HG03139 (cell line): ENCODE measurements at regions not wholly inside any gene's neighbourhood (a gene's known extent, or its start where the extent isn't known, plus 50 kb on each side); places are given as distances from the start of the nearest gene placed in this dataset.

Experiments used
- ATAC-seq: cut with Tn5 transposase; IDR thresholded peaks from one replicate; pipeline ENCODE4 v1.9.1; 2021; ENCODE audit not compliant: unreplicated experiment

DNA sequence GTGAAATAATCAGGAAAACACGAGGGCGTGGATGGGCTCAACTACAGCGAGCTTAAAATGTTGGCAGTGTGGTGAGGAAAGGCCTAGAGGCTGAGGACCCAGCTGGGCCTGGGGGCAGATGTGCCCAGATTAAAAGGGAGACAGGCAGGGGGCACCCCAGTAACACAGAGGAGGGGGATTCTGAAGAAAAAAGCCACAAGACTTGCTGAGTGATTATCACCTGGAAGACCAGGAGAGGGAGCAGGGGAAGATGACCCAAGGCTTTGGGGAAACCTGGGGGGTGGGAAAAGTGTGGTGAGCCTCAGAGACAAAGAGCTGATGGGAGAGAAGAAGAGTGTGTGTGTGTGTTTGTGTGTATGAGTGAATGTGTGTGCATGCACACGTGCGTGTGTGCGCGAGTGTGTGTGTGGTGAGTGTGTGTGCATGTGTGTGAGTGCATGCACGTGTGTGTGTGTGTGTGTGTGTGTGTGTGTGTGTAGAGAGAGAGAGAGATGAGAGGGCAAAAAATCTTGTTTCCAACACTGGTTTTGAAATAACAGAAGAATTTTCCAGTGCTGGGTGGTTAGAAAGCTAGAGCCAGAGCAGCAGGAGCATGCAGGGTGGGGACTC is 500.5 kb downstream of the BUD13 start:
- no peak for ATAC-seq

DNA sequence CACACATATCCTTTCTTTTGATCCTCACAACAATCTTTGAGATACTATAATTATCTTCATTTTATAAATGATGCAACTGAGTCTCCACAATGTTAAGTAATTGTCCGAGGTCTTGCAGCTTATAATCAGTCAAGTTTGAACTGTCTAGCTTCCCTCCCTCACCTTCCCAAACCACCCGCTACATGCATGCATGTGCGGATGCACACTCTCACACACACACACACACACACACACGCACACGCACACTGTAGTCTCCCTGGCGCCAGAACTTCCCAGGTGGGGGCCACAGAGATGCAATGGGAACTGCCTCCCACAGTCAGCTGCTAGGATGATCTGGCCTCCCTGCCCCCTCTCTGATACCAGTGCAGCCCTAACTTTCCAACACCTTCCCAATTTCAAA is 501.3 kb downstream of the BUD13 start:
- ATAC-seq = no peak

DNA sequence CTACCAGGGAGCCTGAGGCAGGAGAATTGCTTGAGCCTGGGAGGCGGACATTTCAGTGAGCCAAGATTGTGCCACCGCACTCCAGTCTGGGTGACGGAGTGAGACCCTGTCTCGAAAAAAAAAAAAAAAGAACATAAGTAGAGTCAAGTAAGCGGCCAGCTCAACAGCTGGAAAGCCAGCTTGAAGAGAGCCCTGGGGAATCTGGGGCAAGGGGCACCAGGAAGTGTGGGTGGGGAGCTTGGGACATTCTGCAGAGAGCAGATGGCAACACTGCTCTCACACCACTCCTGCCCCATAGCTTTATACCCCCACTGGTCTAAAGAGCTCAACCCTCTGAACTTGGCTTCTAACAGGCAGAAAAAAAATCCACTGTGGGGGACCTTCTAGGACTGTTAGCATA is 505.6 kb downstream of the BUD13 start:
- ATAC-seq = no peak

DNA sequence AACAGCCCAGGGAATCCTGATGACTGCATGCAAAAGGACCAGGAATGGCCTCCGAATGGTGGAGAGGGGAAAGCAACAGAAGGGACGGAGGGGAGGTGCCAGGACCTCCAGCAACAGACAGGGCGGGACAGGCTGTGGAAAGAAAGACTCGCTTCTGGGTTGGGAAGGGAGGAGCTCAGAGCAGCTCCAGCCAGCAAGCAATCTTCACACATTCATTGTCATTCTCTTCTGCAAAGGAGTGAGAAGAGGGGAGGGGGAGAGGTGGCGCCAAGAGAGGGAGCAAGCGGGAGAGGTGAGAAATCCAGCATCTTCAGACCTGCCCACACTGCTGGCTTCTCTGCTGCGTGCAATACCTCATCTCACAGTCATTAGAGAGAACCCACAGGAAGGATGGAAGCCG is 509.0 kb downstream of the BUD13 start:
- ATAC-seq = no peak

DNA sequence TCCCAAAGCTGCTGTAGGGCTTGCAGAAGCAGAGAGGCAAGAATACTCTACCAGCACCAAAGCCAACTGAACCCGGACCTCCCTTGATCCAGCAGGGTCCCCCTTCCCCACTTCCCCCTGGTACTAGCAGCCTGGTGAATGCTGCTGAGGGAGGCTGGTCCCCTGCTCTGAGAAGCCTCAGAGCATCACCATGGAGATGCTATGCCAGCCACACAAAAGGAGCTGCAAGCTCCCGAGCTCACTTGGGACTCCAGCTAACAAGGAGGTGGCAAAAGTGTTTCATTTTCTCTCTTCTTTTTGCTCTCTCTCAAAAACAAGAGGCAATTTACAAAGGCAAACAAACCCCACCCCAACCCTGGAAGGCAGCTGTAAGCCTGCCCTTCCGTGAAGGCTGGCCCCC is 509.8 kb downstream of the BUD13 start:
- no peak for ATAC-seq

DNA sequence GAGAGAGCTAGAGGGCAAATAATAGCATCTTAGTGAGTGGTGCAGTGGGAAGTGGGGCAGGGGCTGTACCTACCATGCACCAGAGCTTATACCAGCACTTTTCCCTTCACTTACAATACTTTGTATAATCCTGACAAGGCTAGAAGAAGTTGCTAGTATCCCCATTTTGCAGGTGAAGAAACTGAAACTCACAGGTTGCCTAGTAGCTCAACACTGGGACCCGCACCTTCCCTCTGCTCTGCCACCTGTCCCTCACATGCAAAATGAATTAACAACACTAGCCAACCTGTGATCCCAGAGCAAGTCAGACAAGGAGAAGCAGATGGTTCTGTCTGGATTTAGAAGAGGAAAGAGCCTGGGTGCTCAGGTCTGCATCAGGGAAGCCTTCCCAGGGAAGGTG is 510.4 kb downstream of the BUD13 start:
- no peak for ATAC-seq

DNA sequence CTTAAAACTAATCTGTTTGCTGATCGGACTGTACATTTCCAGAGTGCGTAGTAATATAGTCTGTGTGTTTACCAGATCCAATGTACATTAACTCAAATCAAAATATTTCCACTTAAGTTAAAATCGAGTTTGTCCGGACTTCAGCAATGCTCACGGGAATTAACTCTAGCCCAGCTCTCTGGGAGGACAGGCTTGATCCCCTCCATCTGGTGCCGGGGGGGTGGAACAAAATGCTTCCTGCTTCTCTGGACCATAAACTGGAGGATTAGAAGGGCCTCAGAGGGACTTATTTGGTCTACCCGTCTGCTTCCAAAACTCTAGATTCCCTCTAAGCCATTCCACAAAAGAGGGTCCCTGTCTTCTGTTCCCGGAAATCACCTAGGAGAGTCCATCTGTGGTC is 511.2 kb downstream of the BUD13 start:
- ATAC-seq = no peak

DNA sequence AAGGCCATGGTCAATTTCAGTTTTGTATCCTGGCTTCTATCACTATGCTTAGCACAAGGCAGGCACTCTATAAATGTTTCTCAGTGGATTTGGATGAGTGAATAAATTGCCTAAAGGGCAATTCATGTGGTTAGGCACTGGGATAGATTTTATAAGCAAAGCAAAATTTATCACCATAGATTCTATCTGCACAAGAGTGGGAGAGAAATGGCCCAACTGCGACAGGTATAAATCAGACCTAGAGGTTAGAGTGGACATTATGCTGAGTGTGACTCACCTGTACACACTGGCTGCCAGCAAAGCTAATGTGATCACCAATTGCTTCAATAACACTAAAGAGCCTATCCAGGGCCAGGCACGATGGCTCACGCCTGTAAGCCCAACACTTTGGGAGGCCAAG is 514.0 kb downstream of the BUD13 start:
- ATAC-seq = no peak

DNA sequence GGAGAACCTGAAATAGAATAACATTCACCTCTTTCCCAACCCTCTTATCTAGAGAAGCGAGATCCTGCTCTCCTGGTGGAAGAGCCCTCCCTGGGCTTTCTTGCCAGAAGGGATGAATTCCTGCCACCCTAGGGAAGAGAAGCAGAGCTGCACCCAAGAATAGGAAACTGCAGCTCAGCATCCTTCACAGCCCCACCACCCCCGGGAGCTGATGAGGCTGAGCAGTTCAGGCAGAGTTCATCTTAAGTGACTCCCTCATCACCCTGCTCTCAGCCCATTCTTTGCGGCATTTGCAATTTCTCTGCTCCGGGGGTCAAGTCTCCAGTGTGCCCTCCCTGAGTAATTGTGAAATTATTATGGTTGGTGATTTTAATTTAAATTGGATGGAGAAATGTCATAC is 514.9 kb downstream of the BUD13 start:
- ATAC-seq = no peak

DNA sequence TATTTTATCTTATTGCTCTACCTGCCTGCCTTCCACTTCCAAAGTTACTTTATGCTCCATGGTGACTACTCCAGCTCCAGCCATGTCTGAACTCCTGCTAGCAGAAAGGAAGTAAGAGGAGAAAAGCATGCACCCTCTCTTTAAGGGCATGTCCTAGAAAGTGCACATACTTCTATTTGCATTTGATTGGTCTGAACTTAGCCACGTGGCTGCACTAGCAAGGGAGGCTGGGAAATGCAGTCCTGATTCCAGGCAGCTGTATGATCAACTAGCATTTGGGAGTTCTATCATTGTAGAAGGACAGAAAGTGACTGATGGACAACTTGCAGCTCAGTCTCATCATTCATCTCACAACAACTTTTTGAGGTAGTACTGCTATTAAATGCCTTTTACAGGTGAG is 515.7 kb downstream of the BUD13 start:
- no peak for ATAC-seq

DNA sequence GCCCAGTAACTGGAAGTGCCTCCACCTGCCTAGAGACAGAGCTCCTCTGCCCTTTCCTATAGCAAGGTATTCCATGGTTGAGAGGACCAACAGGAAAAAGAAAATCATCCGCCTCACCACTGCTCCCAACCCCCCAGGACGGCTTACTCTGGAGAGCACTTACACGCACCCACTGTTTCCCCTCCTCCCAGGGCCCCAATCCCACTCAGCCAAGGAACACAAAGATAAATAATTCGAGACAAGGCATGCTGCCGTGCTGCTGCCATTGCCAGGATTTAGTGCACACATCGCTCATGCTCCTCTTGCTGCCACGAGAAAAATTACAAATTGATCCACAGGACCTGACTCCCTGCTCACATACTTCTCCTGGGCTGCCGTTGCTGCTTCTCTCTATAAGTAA is 516.6 kb downstream of the BUD13 start:
- no peak for ATAC-seq

DNA sequence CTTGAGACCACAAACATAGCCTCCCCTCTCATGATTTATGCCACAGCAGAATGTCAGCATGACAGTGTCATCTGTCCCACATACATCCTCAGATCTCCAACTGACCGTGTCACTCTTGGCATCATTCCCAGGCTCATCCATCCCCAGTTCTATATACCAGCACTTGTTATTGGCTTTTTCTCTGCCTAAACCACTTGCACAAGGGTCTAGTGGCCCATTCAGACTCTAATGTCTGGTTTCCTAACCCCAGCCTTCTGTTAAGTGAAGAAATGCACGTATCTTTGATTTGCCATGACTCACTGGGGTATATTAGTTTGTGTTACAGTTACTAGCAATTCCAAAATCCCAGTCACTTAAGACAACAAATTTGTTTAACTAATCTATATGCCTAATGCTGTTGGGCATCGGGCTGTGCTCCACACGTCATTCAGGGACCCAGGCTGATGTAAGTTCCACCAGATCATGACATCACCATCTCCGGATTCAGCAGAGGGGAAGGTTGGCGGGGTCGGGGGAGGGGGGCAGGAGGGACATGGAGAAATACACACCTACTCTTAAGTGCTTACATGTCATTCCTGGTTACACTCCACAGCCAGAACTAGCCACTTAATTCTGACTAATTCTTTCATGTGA is 517.4 kb downstream of the BUD13 start:
- ATAC-seq = no peak

DNA sequence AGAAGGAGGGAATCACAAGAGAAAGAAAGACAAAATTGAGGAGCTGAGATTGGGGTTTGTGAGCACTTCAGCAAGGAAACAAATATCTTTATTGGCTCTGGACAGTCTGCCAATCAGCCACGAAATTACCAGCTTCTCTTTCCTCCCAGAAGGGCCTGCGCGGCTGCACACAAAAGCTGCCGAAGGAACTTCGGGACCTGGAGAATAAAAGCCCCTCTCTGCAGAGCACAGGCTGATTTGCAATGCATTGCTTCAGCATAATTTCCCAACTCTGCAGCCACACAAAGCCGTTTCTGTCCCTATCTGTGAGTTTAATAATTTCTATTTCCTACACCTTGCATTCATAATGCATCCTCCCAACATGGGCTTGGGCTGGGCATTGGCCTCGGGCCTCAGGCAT is 522.6 kb downstream of the BUD13 start:
- no peak for ATAC-seq

DNA sequence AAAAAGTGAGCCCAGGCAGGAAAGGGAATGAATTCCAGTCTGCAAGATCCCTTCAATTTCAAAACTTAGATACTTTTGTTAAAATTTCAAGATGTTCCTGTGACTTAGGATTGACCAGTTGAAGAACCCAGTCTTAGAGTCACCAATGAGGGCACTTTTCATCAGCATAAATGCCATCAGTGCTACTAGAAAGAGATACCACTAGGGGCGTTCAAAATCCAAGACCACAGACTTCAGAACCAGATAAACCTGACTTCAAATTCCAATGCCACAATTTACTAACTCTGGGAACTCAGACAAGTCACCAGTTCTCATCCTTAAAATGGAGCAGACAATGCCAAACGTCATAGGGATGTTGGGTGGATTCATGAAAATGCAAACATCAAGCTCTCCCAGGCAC is 523.2 kb downstream of the BUD13 start:
- no peak for ATAC-seq

DNA sequence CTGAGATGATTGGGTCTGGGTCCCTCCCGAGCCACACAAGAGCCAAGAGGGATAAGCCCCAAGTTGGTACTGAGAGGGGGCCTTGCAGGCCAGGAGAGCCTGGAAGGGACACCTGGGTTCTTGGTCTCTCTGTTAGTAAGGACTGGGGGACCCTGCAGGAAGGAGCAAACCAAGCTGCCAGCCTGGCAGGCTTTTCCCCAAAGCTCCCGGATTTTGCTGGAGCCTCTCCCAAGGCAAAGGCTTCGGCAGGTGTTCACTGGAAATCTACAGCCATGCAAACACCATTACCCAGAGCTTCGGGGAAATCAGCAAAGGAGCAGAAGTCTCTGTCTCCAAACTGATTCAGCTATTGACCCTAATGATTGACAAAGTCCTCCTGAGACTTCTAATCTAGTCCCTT is 527.9 kb downstream of the BUD13 start:
- no peak for ATAC-seq

DNA sequence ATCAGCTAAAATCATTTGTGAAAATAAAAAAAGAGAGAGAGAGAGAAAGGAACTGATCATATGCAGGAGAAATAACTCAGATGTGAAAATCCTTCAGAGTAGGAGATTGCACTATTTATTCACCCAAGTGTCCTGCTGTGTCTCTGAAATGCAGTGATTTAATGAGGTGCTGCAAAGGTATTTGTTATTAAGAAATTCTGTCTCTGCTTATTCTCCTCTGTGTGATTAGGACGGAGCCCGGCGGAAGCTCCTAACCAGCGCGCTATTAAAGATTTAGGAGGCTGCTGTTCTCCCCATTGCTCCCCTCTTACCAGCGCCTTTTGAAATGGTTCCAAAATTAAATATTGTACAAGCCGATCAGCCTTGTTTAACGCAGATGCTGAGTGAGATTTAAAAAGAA is 528.3 kb downstream of the BUD13 start:
- ATAC-seq = no peak

DNA sequence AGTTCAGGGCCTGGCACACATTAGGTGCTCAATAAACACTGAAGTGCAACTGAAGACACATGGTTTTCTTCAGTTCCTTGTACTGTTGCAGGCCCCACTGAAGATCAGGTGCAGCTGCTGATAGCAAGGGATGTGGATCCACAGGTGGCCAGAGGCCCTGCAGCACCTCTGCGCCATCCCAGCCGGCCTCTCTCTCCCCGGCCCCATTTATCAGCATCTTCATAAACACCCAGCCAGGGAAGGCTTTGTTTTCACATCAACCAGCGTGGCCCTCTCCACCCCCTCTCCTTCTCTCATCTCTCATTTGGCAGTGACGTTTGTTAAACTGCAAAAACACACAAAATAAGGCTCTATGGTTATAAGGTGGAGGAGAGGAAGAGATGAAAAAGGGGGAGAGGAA is 528.8 kb downstream of the BUD13 start:
- no peak for ATAC-seq

DNA sequence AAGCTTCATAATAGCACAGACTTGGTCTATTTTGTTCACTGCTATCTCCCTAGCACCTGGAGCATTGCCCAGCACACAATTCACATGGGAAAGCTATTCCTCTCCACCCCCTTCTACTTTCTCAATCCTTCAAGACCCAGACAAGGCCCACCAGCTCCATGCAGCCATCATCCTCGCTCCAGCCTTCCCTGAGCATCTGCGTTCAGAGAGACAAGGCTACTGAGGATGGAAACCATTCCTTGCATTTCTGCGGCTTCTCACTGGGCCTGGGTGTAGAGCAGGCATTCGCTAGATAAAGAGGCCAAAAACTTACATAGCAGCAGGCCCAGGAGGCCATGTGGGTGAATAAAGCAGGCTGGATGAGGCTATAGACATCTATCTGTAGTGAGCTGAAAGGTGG is 530.8 kb downstream of the BUD13 start:
- no peak for ATAC-seq

DNA sequence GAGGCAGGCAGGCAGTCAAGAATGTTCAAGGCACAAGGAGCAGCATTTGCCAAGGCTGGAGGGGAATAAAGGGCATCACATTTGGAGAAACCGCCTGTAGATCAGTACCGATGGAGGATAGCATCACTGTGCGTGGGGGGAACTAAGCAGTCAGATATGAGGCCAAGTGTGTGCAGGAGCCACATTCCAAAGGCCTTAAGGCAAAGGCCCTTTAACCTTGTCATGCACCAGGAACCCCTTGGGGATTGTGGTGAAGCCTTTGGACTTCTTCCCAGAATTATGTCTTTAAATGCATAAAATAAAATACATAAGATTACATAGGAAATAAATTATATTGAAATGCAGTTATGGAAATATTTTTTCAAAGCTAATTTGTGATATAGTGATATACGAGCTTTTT is 532.1 kb downstream of the BUD13 start:
- ATAC-seq = no peak

DNA sequence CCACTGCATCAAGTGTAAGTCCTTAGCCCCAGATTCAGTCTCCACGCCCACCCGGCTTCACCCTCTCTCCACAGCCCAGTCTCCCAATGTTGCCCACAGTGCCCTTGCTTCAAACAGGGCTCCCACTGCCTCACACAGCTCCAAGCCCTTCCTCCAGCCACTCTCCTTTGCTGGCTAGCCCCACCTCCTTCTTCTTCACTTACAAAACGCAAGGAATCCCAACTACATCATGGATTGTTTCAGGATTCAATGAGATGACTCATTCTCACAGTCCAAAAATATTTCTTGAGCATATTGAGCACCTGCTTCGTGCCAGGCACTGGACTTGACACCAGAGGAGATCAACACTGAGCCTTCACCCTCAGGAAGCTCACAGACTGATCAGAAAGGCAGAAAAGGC is 533.5 kb downstream of the BUD13 start:
- ATAC-seq = no peak

DNA sequence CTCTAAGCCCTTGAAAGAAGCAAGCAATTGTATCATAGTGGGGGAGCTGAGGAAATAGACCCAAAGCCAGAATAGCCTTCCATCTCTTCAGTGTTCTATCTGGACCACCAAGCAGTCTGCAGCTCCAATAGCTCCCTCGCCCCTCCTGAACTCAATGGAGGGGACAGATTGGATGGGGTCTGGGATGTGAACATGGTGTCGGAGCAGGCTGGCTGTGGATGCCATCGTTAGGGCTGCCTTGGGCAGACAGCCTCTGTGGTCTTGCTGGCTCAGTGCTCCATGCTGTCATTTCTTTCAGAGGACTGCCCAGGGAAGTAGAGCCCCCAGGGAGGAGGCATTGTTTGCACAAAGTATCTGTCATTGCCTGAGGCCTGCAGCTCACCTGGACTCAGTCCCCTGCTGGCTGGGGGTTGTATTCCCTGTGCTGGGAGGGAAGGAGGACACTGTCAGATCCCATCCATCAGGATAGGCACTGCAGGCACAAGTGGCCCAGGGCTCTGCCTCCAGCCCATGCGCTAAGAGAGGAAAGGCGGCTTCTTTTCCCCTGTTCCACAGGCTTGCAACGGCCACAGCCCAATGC is 537.7 kb downstream of the BUD13 start:
- no peak for ATAC-seq

DNA sequence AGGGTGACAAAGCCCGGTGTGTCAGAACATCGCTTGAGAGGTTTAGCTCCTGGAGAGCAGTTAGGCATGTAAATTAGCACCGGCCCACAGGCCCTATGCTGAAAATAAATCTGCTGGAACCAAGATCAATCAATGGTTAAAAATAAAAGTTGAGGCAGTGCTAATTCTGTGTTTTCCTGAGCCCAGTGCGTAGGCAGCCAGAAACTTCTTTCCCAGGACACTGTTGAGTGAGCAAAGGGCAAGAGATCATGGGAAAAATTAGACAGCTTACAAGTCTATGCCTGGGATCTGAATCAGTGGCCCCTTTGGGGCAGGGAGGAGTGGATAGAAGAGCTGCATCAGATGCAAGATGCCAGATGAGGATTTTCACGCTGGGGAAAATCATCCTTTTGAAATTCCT is 539.2 kb downstream of the BUD13 start:
- no peak for ATAC-seq

DNA sequence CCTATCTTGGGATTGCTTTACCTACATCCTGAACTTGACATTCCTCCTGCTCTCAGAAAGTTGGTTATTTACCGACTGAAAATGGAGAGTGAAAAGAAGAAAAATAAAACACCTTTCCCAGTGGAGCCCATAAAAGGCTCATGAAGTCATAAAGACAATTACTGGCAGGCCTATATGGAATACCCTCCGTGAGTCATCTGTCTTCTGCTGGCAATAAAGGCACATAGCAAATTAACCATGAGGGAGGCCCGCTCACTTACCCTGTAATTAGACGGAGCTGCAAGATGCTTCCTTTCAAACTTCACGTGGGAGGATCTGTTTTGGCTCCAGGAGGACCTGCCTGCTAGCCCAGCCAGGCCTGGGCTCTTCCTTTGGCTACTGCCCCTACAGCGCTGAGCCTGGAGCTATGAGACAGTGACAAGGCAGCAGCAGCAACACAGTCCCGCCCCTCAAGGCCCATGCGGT is 540.4 kb downstream of the BUD13 start:
- no peak for ATAC-seq
